Erythroblast (primary cell): ENCODE measurements at regions not wholly inside any gene's neighbourhood (a gene's known extent, or its start where the extent isn't known, plus 50 kb on each side); places are given as distances from the start of the nearest gene placed in this dataset.

Experiments used
- DNase-seq, 2 experiments: peaks; one replicate each; lab custom pipeline; 2025; lab: John Stamatoyannopoulos, UW
- GATA1 ChIP-seq: IDR thresholded peaks from 2 replicates; pipeline ENCODE4 v1.6.1; 2011; ENCODE audit warnings: low read depth, mild to moderate bottlenecking, control low read depth, low read length, moderate library complexity
- POLR2A ChIP-seq: IDR thresholded peaks from 2 replicates; pipeline ENCODE4 v1.6.1; 2011; ENCODE audit warnings: mild to moderate bottlenecking, low read length

GRCh38 chr10:36200577-36200976 lies 558.5 kb upstream of the FZD8 start:
- TF ChIP-seq GATA1 (no peak), POLR2A (no peak)
- DNase-seq, result no peak

- peak in 1 of 2 experiments; percentile 1 for DNase-seq
- TF ChIP-seq POLR2A (no peak), GATA1 (no peak)
Observed at GRCh38 chr10:36198322-36198721, 556.2 kb upstream of the FZD8 start.

- TF ChIP-seq POLR2A, result no peak
- no peak for TF ChIP-seq GATA1
- DNase-seq, result no peak
Observed at GRCh38 chr10:36195364-36195763, 553.3 kb upstream of the FZD8 start.

GRCh38 chr10:36194276-36194675 lies 552.2 kb upstream of the FZD8 start:
- no peak for DNase-seq
- TF ChIP-seq POLR2A, result no peak
- TF ChIP-seq GATA1, result no peak

- DNase-seq, result no peak
- TF ChIP-seq POLR2A (no peak), GATA1 (no peak)
Observed at GRCh38 chr10:36191009-36191408, 548.9 kb upstream of the FZD8 start.

DNA sequence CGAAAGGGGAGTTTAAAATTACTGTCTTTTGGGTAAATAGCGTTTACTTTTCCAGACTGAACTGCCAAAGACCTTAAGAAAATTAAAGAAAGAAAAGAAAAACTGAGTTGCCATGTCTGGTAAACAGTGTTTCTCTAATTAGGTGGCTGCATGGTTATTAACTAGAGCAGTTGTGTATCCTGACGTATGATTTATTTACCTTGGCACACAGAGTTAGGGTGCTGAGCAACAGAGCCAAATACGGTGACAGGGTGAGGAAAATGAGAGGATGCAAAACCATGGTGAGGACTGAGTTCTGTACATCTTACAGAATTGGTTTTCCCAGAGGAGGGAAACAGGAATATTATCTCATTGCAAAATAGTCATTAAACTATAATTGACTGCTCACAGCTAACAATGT lies 546.4 kb upstream of the FZD8 start:
- TF ChIP-seq POLR2A, result no peak
- TF ChIP-seq GATA1, result no peak
- no peak for DNase-seq

DNA sequence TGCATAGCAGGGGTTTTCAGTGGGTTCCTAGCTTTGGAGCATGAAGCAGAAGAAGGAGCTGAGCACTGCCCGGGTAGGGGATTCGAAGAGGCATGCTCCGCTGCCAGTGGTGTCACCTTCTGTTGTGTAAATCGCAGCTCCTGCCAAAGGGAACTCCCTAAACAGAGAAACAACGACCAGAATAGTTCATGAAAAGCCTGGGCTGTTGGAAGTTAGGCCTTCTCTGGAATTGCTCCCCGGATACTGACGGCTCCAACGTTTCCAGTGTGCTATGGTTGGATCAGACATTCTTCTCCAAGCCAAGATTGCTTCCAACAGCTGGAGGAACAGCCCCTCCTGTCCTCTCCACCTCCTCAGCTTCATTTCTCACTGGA lies 546.0 kb upstream of the FZD8 start:
- DNase-seq, result no peak
- no peak for TF ChIP-seq GATA1
- TF ChIP-seq POLR2A, result no peak

- no peak for DNase-seq
- TF ChIP-seq GATA1 (no peak), POLR2A (no peak)
Observed at GRCh38 chr10:36187380-36188079, 545.4 kb upstream of the FZD8 start.

GRCh38 chr10:36185097-36185496 lies 543.0 kb upstream of the FZD8 start:
- TF ChIP-seq GATA1, result no peak
- no peak for TF ChIP-seq POLR2A
- DNase-seq, result no peak

GRCh38 chr10:36183726-36184125 lies 541.6 kb upstream of the FZD8 start:
- TF ChIP-seq POLR2A (no peak), GATA1 (no peak)
- DNase-seq, result no peak

DNA sequence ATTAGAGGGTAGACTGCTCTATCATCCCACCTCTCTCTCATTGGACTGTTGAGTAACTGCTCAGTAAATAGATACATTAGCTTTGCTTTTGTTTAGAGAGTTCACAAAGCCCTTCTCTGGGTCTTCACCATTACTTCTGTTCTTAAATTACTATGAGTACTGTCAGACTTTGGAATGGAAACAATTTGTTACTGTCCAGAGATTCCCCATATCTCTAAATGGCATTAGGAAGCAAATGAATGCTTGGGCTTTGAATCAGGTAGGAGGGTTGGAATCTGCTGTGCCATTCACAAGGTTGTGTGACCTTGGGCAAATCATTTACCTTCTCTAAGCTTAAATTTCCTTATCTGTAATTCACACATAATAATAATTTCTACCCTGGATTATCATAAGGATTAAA lies 541.0 kb upstream of the FZD8 start:
- TF ChIP-seq GATA1, result no peak
- TF ChIP-seq POLR2A, result no peak
- no peak for DNase-seq

DNA sequence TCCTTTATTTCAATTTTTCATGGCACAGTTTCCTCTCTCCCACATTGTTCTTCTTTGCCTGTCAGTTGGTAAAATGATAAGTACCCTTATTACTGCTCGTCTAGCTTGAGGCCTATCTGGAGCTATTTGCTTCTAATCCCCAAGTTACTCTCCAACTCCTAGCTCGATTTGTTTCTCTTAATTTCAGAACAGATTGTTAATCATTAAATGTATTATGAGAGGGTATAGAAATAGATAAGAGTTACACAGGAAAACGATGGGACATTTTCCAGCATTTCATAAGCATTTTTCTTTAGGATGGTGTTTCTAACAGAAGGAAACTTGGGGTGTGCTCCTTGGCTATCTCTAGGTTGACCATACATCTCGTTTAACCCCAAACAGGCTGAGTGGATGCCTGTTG lies 540.5 kb upstream of the FZD8 start:
- no peak for DNase-seq
- TF ChIP-seq GATA1, result no peak
- TF ChIP-seq POLR2A, result no peak

DNA sequence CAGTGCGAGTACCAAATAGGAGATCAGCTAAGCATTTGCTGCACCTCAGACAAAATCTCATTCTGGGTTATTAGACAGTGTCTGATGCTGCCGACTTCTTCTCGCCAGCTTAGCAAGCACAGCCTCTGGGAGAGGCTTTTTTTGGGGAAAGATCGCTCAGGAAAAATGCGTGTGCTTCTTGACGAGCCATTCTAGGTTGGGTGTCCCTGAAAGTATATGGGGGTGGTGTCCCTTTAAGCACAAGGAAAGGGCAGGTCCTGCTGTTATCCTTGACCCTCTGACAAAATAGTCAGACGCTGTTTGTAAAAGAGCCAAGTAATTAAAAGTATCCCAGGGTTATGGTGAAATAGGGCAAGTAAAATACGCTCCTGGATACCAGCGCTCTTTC lies 540.1 kb upstream of the FZD8 start:
- DNase-seq, result no peak

DNA sequence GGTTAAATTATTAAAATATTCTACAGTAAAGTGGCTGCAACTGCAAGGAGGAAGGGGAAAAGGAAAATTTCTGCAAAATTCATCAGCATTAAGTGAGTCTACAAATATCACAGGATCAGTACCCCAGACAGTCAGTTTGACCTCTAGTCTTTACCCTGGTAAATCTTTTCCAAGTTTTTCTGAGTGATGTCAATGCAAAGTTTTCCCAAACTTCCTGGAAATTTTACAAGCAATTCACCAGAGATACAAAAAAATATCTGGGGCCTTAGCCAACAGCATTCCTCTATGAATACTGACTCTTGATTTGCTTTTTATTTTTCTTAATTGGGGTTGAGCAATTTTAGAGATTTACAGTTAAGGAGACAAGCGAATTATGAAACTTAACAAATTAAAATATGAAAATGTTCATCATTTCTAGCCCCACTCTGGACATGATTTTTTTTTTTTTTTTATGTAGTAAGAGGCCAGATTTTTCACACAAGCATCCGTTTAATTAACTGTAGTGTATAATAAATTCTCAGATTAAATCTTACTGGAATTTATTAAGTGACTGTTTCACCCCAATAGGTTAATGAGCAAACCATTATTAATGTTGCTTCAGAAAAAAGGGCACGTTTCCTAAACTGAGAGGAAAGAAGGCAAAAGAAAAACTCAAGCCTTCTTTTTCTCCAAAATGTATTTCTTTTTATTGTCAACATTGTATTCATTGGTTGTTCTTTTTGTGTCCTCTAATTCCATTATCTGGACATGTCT lies 539.5 kb upstream of the FZD8 start:
- no peak for DNase-seq

More for the DNA sequence above, 540.1 kb upstream of the FZD8 start:
- TF ChIP-seq POLR2A (no peak), GATA1 (no peak)

DNA sequence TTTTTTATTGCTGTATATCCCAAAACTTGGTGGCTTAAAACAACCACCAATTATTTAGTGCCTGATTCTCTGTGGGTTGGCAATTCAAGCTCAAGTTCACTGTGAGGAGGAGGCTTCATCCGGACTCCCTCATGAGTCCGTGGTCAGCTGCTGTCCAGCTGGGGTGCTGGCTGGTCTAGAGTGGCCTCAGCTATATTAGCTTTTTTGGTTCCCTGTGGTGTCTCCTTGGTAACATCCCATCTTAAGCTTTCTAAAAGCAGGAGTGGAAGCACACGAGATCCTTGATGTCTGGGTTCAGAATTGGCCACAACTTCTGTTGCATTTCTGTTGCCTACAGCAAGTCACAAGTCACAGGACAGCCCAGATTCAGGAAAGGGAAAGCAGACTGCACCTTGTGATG lies 536.5 kb upstream of the FZD8 start:
- DNase-seq, result no peak
- TF ChIP-seq POLR2A, result no peak
- no peak for TF ChIP-seq GATA1

More for the DNA sequence above, 539.5 kb upstream of the FZD8 start:
- TF ChIP-seq POLR2A, result no peak
- TF ChIP-seq GATA1, result no peak

DNA sequence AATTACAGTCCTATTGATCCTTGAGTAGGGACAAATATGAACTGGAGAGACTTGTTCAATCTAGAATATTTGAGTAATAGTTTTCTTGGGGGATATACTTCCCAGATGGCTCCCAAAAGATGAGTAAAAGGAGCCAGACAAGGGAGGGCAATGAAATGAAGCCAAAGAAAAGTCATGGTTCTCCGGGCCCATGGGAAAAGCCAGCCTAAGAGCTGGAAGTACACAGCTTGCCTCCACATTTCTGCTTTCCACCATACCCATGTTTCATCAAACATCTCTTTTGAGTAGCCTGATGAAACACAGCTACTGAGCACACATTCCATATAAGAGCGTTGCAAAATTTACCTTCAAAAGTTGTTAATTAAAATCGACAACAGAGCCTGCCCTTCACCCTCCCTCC lies 535.0 kb upstream of the FZD8 start:
- no peak for TF ChIP-seq GATA1
- no peak for TF ChIP-seq POLR2A
- no peak for DNase-seq

GRCh38 chr10:36175954-36176353 lies 533.9 kb upstream of the FZD8 start:
- TF ChIP-seq GATA1 (no peak), POLR2A (no peak)

More at GRCh38 chr10:36175954-36176353, 533.9 kb upstream of the FZD8 start:
- DNase-seq, result no peak
